AG04450 (cell line): ENCODE measurements at regions not wholly inside any gene's neighbourhood (a gene's known extent, or its start where the extent isn't known, plus 50 kb on each side); places are given as distances from the start of the nearest gene placed in this dataset.
"Not testable (repeated sequence)": the region's sequence is repeated elsewhere in the genome, so short reads cannot be mapped to it uniquely, and the experiment has no call there.

Experiments
- CTCF ChIA-PET: fragments of 300-600, 350-600 bp; formaldehyde crosslinking; extraction: SDS; loops from one replicate; lab custom pipeline; 2022; ENCODE audit warnings: antibody characterized with exemption, inconsistent platforms; lab: Charles Lee
- POLR2A ChIA-PET: fragments of 350-600 bp; formaldehyde crosslinking; extraction: SDS; loops from one replicate; lab custom pipeline; 2021; ENCODE audit warnings: antibody characterized with exemption, inconsistent platforms; lab: Yijun Ruan, JAX
- DNase-seq: peaks from one replicate; pipeline ENCODE4 v3.0.0-alpha.2; 2011; ENCODE audit warnings: low read depth, low spot score
- H3K27ac ChIP-seq: one replicate; pipeline ENCODE4 v1.5.1; 2012; ENCODE audit warnings: low read depth, low read length, control low read depth
- H3K27me3 ChIP-seq: one replicate; pipeline ENCODE4 v1.6.0; 2012; ENCODE audit warnings: low read length; ENCODE audit not compliant: control insufficient read depth, insufficient read depth
- H3K4me3 ChIP-seq: 2 replicates; pipeline ENCODE4 v1.5.1; 2011; ENCODE audit warnings: mild to moderate bottlenecking, low read depth, low read length, control low read depth
- H3K9me3 ChIP-seq: 2 replicates; pipeline ENCODE4 v1.5.1; 2012; ENCODE audit warnings: low read length; ENCODE audit not compliant: control insufficient read depth, insufficient read depth
- CTCF ChIP-seq: IDR thresholded peaks from 2 replicates; pipeline ENCODE4 v1.5.1; 2011; ENCODE audit warnings: low read depth, low read length, control low read depth, inconsistent platforms

DNA sequence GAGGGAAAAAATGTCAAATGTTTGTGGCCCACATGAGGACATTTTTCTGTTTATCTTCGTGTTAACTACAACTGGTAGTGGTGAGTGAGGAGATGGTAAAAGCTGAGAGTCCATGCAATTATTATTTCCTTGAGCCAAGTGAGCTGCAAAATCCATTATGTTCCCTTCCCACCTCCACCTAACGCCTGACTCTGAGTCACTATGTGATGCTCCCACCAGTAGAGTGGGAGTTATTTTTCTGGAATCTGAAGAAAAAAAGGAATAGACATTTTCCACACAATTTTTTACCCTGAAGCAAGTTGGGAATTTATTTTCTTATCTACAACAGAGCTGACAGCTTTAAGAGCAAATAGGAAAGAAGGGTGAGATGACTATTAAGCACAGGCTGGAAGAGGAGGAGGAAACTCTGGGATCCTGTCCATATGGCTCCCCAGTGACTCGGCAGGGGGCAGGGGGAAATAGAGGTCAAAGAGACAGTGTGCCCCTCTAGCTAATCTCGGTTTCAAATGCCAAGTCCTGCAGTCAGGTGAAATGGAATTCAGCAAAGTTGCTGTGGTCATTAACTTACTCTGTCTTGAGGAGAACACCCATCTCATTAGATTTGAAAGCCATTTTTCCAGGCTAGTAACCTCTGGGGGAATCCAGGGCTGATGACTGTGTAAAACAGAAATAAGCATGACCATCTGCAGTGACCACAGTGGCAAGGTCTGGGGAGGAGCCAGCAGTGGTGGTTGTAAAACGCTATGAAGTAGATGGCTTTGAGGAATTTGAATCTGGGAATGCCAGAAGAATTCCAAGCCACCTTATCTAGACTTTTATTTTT, 463.9 kb downstream of the STK39 start:
- no peaks in the 10 kb centered on the region for H3K27me3 ChIP-seq
- TF ChIP-seq CTCF, result no peak
- no peak overlapping the region for H3K4me3 ChIP-seq
- H3K27ac ChIP-seq, result no peak overlapping the region
- no peaks in the 10 kb centered on the region for H3K9me3 ChIP-seq
- no peak for DNase-seq
- CTCF ChIA-PET, result no interaction called here
- POLR2A ChIA-PET, result no interaction called here

DNA sequence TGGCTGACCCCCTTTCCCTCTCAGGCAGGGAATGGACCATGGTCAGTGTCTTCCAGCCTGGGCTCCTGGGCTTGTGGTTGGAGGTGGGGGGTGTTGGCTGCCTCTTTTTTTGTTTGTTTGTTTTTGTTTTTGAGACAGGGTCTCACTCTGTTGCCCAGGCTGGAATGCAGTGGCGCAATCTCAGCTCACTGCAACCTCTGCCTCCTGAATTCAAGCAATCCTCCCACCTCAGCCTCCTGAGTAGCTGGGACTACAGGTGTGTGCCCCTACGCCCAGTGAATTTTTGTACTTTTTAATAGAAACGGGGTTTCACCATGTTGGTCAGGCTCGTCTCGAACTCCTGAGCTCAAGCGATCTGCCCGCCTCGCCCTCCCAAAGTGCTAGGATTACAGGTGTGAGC, 465.8 kb downstream of the STK39 start:
- H3K27ac ChIP-seq, CTCF ChIA-PET, DNase-seq, POLR2A ChIA-PET, H3K4me3 ChIP-seq, H3K9me3 ChIP-seq, H3K27me3 ChIP-seq: not testable (repeated sequence)

GRCh38 chr2:167776359-167776758, 471.0 kb downstream of the STK39 start:
- no peak overlapping the region for H3K4me3 ChIP-seq
- no peak overlapping the region for H3K27ac ChIP-seq
- ChIA-PET POLR2A (no interaction called here), CTCF (no interaction called here)
- TF ChIP-seq CTCF, result no peak
- no peaks in the 10 kb centered on the region for H3K27me3 ChIP-seq
- no peak for DNase-seq
- H3K9me3 ChIP-seq, result no peaks in the 10 kb centered on the region

GRCh38 chr2:167771628-167772027, 475.8 kb downstream of the STK39 start:
- CTCF ChIA-PET, result no interaction called here
- Histone ChIP-seq H3K27ac (no peak overlapping the region), H3K9me3 (no peaks in the 10 kb centered on the region), H3K27me3 (no peaks in the 10 kb centered on the region), H3K4me3 (no peak overlapping the region)
- TF ChIP-seq CTCF, result no peak
- POLR2A ChIA-PET, result no interaction called here
- DNase-seq, result no peak

DNA sequence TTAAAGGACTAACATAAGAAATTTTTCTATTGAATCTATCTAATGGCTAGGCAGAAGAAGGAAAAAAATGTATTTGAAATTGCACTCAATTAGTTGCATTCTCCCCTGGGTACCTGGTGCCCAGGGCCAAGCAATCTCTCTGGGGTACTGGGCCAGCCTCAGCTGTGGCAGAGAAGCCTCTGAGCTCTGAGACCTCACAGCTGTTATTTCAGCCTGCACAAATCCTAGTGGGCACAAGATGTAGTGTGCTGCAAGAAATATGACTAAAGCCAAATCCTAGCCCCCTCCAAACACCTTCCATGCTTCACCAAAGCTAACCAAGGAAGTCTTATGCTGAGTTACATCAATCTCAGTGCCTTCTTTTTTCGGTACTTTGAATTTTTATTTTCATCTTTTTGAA, 478.4 kb downstream of the STK39 start:
- no peak for TF ChIP-seq CTCF
- H3K27ac ChIP-seq, result no peak overlapping the region
- H3K4me3 ChIP-seq, result no peak overlapping the region
- ChIA-PET CTCF (no interaction called here), POLR2A (no interaction called here)
- no peaks in the 10 kb centered on the region for H3K9me3 ChIP-seq
- H3K27me3 ChIP-seq, result no peaks in the 10 kb centered on the region
- no peak for DNase-seq
